AG04450 (cell line): ENCODE measurements at regions not wholly inside any gene's neighbourhood (a gene's known extent, or its start where the extent isn't known, plus 50 kb on each side); places are given as distances from the start of the nearest gene placed in this dataset.

ENCODE experiments used
- CTCF ChIA-PET: fragments of 300-600, 350-600 bp; formaldehyde crosslinking; extraction: SDS; loops from one replicate; lab custom pipeline; 2022; ENCODE audit warnings: antibody characterized with exemption, inconsistent platforms; lab: Charles Lee
- POLR2A ChIA-PET: fragments of 350-600 bp; formaldehyde crosslinking; extraction: SDS; loops from one replicate; lab custom pipeline; 2021; ENCODE audit warnings: antibody characterized with exemption, inconsistent platforms; lab: Yijun Ruan, JAX
- DNase-seq: peaks from one replicate; pipeline ENCODE4 v3.0.0-alpha.2; 2011; ENCODE audit warnings: low read depth, low spot score
- H3K27ac ChIP-seq: one replicate; pipeline ENCODE4 v1.5.1; 2012; ENCODE audit warnings: low read depth, low read length, control low read depth
- H3K27me3 ChIP-seq: one replicate; pipeline ENCODE4 v1.6.0; 2012; ENCODE audit warnings: low read length; ENCODE audit not compliant: control insufficient read depth, insufficient read depth
- H3K4me3 ChIP-seq: 2 replicates; pipeline ENCODE4 v1.5.1; 2011; ENCODE audit warnings: mild to moderate bottlenecking, low read depth, low read length, control low read depth
- H3K9me3 ChIP-seq: 2 replicates; pipeline ENCODE4 v1.5.1; 2012; ENCODE audit warnings: low read length; ENCODE audit not compliant: control insufficient read depth, insufficient read depth
- TF ChIP-seq, protein P1 (sequence below): IDR thresholded peaks from 2 replicates; pipeline ENCODE4 v1.5.1; 2011; ENCODE audit warnings: low read depth, low read length, control low read depth, inconsistent platforms

GRCh38 chr2:150286730-150287362 is 200.6 kb downstream of the RND3 start:
- Histone ChIP-seq H3K27me3 (no peaks in the 10 kb centered on the region), H3K27ac (no peak overlapping the region), H3K4me3 (no peak overlapping the region), H3K9me3 (no peaks in the 10 kb centered on the region)
- POLR2A ChIA-PET = no interaction called here
- no peak for DNase-seq
- TF ChIP-seq, protein P1, sequence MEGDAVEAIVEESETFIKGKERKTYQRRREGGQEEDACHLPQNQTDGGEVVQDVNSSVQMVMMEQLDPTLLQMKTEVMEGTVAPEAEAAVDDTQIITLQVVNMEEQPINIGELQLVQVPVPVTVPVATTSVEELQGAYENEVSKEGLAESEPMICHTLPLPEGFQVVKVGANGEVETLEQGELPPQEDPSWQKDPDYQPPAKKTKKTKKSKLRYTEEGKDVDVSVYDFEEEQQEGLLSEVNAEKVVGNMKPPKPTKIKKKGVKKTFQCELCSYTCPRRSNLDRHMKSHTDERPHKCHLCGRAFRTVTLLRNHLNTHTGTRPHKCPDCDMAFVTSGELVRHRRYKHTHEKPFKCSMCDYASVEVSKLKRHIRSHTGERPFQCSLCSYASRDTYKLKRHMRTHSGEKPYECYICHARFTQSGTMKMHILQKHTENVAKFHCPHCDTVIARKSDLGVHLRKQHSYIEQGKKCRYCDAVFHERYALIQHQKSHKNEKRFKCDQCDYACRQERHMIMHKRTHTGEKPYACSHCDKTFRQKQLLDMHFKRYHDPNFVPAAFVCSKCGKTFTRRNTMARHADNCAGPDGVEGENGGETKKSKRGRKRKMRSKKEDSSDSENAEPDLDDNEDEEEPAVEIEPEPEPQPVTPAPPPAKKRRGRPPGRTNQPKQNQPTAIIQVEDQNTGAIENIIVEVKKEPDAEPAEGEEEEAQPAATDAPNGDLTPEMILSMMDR = no peak
- CTCF ChIA-PET = no interaction called here

DNA sequence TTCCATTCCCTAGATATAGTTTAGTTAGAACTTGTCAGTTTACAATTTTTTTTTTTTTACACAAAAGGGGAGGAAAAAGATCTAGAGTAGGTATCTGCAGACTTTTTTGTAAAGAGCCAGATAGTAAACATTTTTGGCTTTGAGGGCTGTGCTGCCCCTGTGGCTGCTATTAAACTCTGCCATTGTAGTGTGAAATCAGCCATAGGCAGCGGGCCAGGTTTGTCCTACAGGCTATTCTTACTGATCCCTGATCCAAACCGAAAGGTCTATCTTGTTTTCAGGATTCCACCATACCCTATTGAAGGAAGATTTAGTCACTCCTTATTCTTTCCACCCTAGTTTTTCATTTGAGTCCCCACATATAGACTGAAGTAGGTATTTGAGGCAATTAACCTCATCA is 203.4 kb downstream of the RND3 start:
- no peak for DNase-seq
- POLR2A ChIA-PET = no interaction called here
- CTCF ChIA-PET = no interaction called here
- Histone ChIP-seq H3K27ac (no peak overlapping the region), H3K4me3 (no peak overlapping the region), H3K9me3 (no peaks in the 10 kb centered on the region), H3K27me3 (no peaks in the 10 kb centered on the region)
- TF ChIP-seq, protein P1 = no peak

GRCh38 chr2:150282771-150283371 is 204.6 kb downstream of the RND3 start:
- no peak for DNase-seq
- ChIA-PET POLR2A (interaction anchor here (1.2 kb wide), 2 partner anchors 11 to 695 kb away, joined by 3 read pairs; partner anchors contain the start of gene MMADHC), CTCF (interaction anchor here (1.1 kb wide), 1 partner anchor 685 kb away, joined by 3 read pairs; no protein-coding TSS in a partner anchor)
- Histone ChIP-seq H3K27me3 (no peaks in the 10 kb centered on the region), H3K9me3 (no peaks in the 10 kb centered on the region), H3K27ac (no peak overlapping the region), H3K4me3 (no peak overlapping the region)
- TF ChIP-seq, protein P1 = no peak

DNA sequence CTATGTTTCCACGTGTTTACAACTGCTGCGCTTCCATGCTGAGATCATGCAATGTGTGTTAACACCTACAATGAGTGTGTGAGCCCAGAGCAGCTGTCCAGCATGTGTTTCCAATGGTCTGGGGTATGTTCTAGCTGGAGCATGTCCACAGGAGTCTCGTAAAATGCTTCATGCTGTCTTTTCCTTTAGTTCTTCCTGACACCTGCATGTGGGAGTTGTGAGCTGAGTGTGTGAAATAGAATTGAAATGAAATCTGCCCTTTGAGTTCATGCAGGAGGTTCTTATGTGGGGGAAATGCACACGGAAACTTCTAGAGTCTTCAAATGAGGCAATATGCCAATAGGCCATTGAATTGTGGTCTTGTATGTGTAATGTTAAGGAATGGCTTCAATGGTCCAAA is 205.1 kb downstream of the RND3 start:
- ChIA-PET CTCF (interaction anchor here (1.1 kb wide), 1 partner anchor 684 kb away, joined by 3 read pairs; no protein-coding TSS in a partner anchor), POLR2A (interaction anchor here (1.2 kb wide), 2 partner anchors 10 to 695 kb away, joined by 3 read pairs; partner anchors contain the start of gene MMADHC)
- TF ChIP-seq, protein P1 = no peak
- Histone ChIP-seq H3K9me3 (no peaks in the 10 kb centered on the region), H3K27ac (no peak overlapping the region), H3K27me3 (no peaks in the 10 kb centered on the region), H3K4me3 (no peak overlapping the region)
- DNase-seq = no peak

DNA sequence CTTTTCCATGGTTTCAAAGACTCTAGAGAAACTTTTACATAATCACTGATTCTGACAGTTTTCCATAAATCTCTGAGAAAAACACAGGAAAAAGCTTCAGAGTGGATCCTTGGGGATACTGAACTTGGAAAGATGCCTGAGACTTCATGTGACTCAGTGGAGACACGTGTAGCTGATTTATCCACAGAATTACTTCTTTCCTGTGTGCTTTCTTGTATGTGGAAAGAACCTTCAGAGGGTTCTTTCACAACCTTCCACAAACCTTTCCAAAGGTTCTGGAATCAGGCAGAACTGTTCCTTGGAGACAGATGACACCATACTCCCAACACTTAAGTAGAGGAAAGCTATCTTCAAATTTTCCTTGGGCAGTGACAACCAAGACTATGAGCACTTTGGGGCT is 207.2 kb downstream of the RND3 start:
- Histone ChIP-seq H3K27me3 (no peaks in the 10 kb centered on the region), H3K27ac (no peak overlapping the region), H3K4me3 (no peak overlapping the region), H3K9me3 (peaks cover 7% of the 10 kb centered on the region; the same call in 1 of the 2 replicates)
- ChIA-PET CTCF (no interaction called here), POLR2A (no interaction called here)
- DNase-seq = peak; percentile 45
- TF ChIP-seq, protein P1 = no peak
